ENCODE measurements at regions not wholly inside any gene's neighbourhood (a gene's known extent, or its start where the extent isn't known, plus 50 kb on each side); places are given as distances from the start of the nearest gene placed in this dataset.

GRCh38 chr16:65538976-65539375, 417.1 kb upstream of the CDH11 start:
- no peak for ATAC-seq
- H3K4me1 Mint-ChIP-seq: no peaks in the 10 kb centered on the region
- H3K9me3 ChIP-seq (ENCODE audit: control insufficient read depth, low read length, poor library complexity, severe bottlenecking): no peaks in the 10 kb centered on the region
- no peak for DNase-seq
- no peak overlapping the region for H3K27ac Mint-ChIP-seq
- no peaks in the 10 kb centered on the region for H3K36me3 Mint-ChIP-seq (ENCODE audit: low read depth)
- H3K27me3 Mint-ChIP-seq: no peaks in the 10 kb centered on the region
- no peak overlapping the region for H3K4me3 Mint-ChIP-seq

GRCh38 chr16:65537336-65537735, 415.5 kb upstream of the CDH11 start:
- ATAC-seq: no peak

DNA sequence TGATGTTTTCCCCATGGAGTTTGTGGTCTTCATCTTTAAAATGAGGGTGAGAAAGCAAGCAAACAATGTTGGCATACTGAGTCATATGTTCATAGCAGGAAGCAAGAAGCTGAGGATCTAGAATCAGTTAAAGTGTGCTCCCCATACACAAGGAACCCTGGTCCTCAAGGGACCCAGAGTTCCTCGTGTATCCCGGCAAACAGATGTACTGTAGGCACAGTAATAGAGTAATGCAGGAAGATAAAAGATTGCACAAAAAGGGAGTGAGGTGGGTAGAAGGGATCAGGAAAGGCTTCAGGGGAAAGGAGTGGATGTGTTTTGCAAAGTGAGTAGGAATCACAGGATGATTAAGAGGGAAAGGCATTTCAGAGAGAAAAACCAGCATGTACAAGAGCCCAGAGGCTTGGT, 412.3 kb upstream of the CDH11 start:
- H3K4me1 Mint-ChIP-seq: no peaks in the 10 kb centered on the region
- ATAC-seq (no peak), DNase-seq (no peak)
- no peak overlapping the region for H3K27ac Mint-ChIP-seq
- H3K4me3 Mint-ChIP-seq: no peak overlapping the region
- H3K27me3 Mint-ChIP-seq: no peaks in the 10 kb centered on the region
- no peaks in the 10 kb centered on the region for H3K9me3 ChIP-seq (ENCODE audit: control insufficient read depth, low read length, poor library complexity, severe bottlenecking)
- no peaks in the 10 kb centered on the region for H3K36me3 Mint-ChIP-seq (ENCODE audit: low read depth)

More at GRCh38 chr16:65537336-65537735, 415.5 kb upstream of the CDH11 start:
- no peak overlapping the region for H3K4me3 Mint-ChIP-seq
- H3K9me3 ChIP-seq (ENCODE audit: control insufficient read depth, low read length, poor library complexity, severe bottlenecking): no peaks in the 10 kb centered on the region
- no peaks in the 10 kb centered on the region for H3K36me3 Mint-ChIP-seq (ENCODE audit: low read depth)
- H3K4me1 Mint-ChIP-seq: no peaks in the 10 kb centered on the region
- no peaks in the 10 kb centered on the region for H3K27me3 Mint-ChIP-seq
- DNase-seq: no peak
- no peak overlapping the region for H3K27ac Mint-ChIP-seq

- ATAC-seq (no peak), DNase-seq (no peak)
- Mint-ChIP-seq H3K36me3 (ENCODE audit: low read depth) (no peaks in the 10 kb centered on the region), H3K4me1 (no peaks in the 10 kb centered on the region), H3K27me3 (no peaks in the 10 kb centered on the region), H3K27ac (no peak overlapping the region), H3K4me3 (no peak overlapping the region)
- no peaks in the 10 kb centered on the region for H3K9me3 ChIP-seq (ENCODE audit: control insufficient read depth, low read length, poor library complexity, severe bottlenecking)
Observed at GRCh38 chr16:65532846-65533245, 411.0 kb upstream of the CDH11 start.

DNA sequence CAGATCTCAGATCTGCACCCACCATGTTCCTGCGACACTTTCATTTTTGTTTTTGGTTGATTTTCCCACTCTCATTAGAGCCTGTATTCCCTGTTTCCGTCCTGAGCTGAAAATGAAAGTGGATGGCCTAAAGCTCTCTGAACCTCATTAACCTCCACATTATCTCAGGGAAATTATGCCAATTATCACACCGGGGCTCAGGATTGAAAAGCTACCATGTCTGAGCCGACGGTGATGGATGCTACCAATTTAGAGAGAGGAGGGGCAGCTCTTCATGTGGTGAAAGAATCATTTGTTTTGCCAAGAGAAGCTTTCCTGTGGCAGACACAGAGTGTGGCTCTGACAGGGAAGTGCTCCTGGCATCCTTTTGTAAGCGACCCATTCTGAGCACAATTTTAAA, 410.4 kb upstream of the CDH11 start:
- Mint-ChIP-seq H3K4me1 (no peaks in the 10 kb centered on the region), H3K27ac (no peak overlapping the region), H3K4me3 (no peak overlapping the region), H3K27me3 (no peaks in the 10 kb centered on the region), H3K36me3 (ENCODE audit: low read depth) (no peaks in the 10 kb centered on the region)
- no peak for ATAC-seq
- no peaks in the 10 kb centered on the region for H3K9me3 ChIP-seq (ENCODE audit: control insufficient read depth, low read length, poor library complexity, severe bottlenecking)
- no peak for DNase-seq

GRCh38 chr16:65531475-65531874, 409.6 kb upstream of the CDH11 start:
- H3K27ac Mint-ChIP-seq: no peak overlapping the region
- no peak for ATAC-seq
- no peaks in the 10 kb centered on the region for H3K4me1 Mint-ChIP-seq

GRCh38 chr16:65525707-65526106, 403.8 kb upstream of the CDH11 start:
- Mint-ChIP-seq H3K27ac (no peak overlapping the region), H3K27me3 (no peaks in the 10 kb centered on the region), H3K4me1 (no peaks in the 10 kb centered on the region), H3K36me3 (ENCODE audit: low read depth) (no peaks in the 10 kb centered on the region), H3K4me3 (no peak overlapping the region)
- DNase-seq: no peak
- no peaks in the 10 kb centered on the region for H3K9me3 ChIP-seq (ENCODE audit: control insufficient read depth, low read length, poor library complexity, severe bottlenecking)
- ATAC-seq: no peak

More at GRCh38 chr16:65531475-65531874, 409.6 kb upstream of the CDH11 start:
- no peaks in the 10 kb centered on the region for H3K9me3 ChIP-seq (ENCODE audit: control insufficient read depth, low read length, poor library complexity, severe bottlenecking)
- Mint-ChIP-seq H3K27me3 (no peaks in the 10 kb centered on the region), H3K36me3 (ENCODE audit: low read depth) (no peaks in the 10 kb centered on the region), H3K4me3 (no peak overlapping the region)
- no peak for DNase-seq

DNA sequence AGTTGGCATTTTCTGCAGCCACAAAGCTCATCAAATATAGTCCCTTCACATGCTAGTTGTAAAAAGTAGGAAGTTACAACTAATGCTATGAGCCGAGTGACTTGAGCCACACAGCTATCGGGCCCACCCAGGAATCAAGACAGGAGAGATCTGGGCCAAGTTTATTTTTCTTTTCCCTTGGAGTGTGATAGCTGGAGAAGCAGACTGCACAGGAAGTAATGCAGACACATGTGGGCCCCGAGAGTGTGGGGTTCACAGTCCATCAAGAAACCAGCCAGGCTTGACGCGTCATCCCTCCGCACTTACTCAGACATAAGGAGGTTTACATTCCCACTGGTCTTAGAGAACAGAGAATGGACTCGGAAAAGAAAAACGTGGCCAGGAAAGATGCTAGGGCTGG, 403.1 kb upstream of the CDH11 start:
- H3K9me3 ChIP-seq (ENCODE audit: control insufficient read depth, low read length, poor library complexity, severe bottlenecking): no peaks in the 10 kb centered on the region
- ATAC-seq (no peak), DNase-seq (no peak)
- no peaks in the 10 kb centered on the region for H3K27me3 Mint-ChIP-seq
- no peaks in the 10 kb centered on the region for H3K36me3 Mint-ChIP-seq (ENCODE audit: low read depth)
- no peak overlapping the region for H3K27ac Mint-ChIP-seq
- no peak overlapping the region for H3K4me3 Mint-ChIP-seq
- no peaks in the 10 kb centered on the region for H3K4me1 Mint-ChIP-seq

GRCh38 chr16:65524231-65524630, 402.4 kb upstream of the CDH11 start:
- ATAC-seq (no peak), DNase-seq (no peak)
- no peaks in the 10 kb centered on the region for H3K4me1 Mint-ChIP-seq
- H3K9me3 ChIP-seq (ENCODE audit: control insufficient read depth, low read length, poor library complexity, severe bottlenecking): no peaks in the 10 kb centered on the region
- no peak overlapping the region for H3K27ac Mint-ChIP-seq
- H3K4me3 Mint-ChIP-seq: no peak overlapping the region
- H3K36me3 Mint-ChIP-seq (ENCODE audit: low read depth): no peaks in the 10 kb centered on the region
- no peaks in the 10 kb centered on the region for H3K27me3 Mint-ChIP-seq

DNA sequence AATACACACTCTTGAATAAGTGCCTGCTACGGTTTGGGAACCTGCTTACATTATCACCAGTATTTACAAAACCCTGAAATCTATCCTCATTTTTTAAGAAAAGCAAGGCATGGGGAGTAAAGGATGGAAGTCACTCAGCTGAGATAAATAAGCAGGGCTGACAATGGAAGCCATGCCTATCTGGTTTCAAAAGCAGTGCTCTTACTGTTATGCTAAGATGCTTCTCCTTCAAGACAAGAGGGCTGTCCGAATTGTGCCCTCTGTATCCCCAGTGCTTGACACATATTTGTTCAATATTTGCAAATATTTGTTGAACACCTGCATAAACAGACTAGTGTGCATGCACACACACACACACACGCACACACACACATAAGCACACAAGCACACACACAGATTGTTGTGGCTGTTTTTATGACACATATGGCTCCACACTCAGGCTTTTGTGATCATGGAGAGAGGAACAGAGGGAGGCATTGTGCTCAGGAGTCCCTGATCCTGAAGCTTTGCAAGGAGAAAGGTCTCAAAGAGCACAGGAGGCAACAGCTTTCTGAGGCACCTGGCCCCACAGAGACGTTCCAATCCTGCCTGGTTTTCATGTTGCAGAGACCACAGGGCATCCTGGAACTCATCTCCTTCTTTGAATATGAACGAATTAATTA, 401.6 kb upstream of the CDH11 start:
- ATAC-seq (no peak), DNase-seq (no peak)
- Mint-ChIP-seq H3K4me3 (no peak overlapping the region), H3K36me3 (ENCODE audit: low read depth) (no peaks in the 10 kb centered on the region), H3K4me1 (no peaks in the 10 kb centered on the region), H3K27me3 (no peaks in the 10 kb centered on the region), H3K27ac (no peak overlapping the region)
- no peaks in the 10 kb centered on the region for H3K9me3 ChIP-seq (ENCODE audit: control insufficient read depth, low read length, poor library complexity, severe bottlenecking)

- H3K36me3 Mint-ChIP-seq (ENCODE audit: low read depth): no peaks in the 10 kb centered on the region
- no peaks in the 10 kb centered on the region for H3K27me3 Mint-ChIP-seq
- no peaks in the 10 kb centered on the region for H3K4me1 Mint-ChIP-seq
- no peak for ATAC-seq
- no peak overlapping the region for H3K4me3 Mint-ChIP-seq
- H3K9me3 ChIP-seq (ENCODE audit: control insufficient read depth, low read length, poor library complexity, severe bottlenecking): no peaks in the 10 kb centered on the region
- no peak for DNase-seq
- no peak overlapping the region for H3K27ac Mint-ChIP-seq
Observed at GRCh38 chr16:65522412-65522811, 400.5 kb upstream of the CDH11 start.

DNA sequence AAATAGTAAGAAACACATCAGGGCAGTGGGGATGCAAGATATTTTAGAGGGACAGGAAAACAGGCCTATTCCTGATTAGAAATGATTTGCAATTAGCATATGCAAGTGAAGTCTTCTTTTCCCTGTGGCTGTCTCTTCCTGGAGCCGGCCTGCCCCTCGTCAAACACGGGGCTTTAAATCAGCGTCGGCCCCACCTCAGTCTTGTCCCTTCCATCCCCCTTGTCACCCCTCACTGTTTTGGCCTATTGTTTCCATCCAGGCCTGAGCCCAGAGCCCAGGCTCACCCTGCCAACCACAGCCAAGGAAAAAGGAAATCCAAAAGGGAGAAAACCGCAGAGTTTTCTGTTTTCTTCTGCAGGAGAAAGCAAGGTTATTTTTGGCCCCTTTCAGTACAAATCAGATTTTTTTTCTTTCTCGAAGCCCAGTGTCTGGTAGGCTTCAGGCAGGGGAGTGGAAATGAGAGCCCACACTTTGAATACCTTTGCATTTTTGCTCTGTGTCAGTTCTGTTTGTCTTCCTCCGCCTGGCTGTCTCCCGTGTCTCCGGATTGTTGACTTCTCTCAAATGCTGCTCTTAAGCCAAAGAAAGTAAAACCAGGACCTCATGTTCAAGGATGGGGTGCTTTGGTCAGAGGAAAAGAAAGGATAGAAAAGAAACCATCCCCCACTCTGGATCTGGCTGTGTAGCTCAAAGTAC, 399.9 kb upstream of the CDH11 start:
- no peak overlapping the region for H3K4me3 Mint-ChIP-seq
- H3K4me1 Mint-ChIP-seq: no peaks in the 10 kb centered on the region
- ATAC-seq: no peak
- H3K27ac Mint-ChIP-seq: no peak overlapping the region
- H3K27me3 Mint-ChIP-seq: no peaks in the 10 kb centered on the region
- no peaks in the 10 kb centered on the region for H3K36me3 Mint-ChIP-seq (ENCODE audit: low read depth)
- H3K9me3 ChIP-seq (ENCODE audit: control insufficient read depth, low read length, poor library complexity, severe bottlenecking): no peaks in the 10 kb centered on the region
- DNase-seq: no peak

GRCh38 chr16:65519402-65519801, 397.5 kb upstream of the CDH11 start:
- DNase-seq: no peak
- no peaks in the 10 kb centered on the region for H3K4me1 Mint-ChIP-seq
- ATAC-seq: no peak
- H3K9me3 ChIP-seq (ENCODE audit: control insufficient read depth, low read length, poor library complexity, severe bottlenecking): no peaks in the 10 kb centered on the region
- H3K4me3 Mint-ChIP-seq: no peak overlapping the region
- no peaks in the 10 kb centered on the region for H3K27me3 Mint-ChIP-seq
- no peaks in the 10 kb centered on the region for H3K36me3 Mint-ChIP-seq (ENCODE audit: low read depth)
- no peak overlapping the region for H3K27ac Mint-ChIP-seq

- H3K4me3 Mint-ChIP-seq: no peak overlapping the region
- ATAC-seq: no peak
- no peaks in the 10 kb centered on the region for H3K27me3 Mint-ChIP-seq
- no peak for DNase-seq
- H3K9me3 ChIP-seq (ENCODE audit: control insufficient read depth, low read length, poor library complexity, severe bottlenecking): no peaks in the 10 kb centered on the region
- no peaks in the 10 kb centered on the region for H3K4me1 Mint-ChIP-seq
- H3K36me3 Mint-ChIP-seq (ENCODE audit: low read depth): no peaks in the 10 kb centered on the region
- H3K27ac Mint-ChIP-seq: no peak overlapping the region
Observed at GRCh38 chr16:65515193-65515592, 393.3 kb upstream of the CDH11 start.
